ENCODE measurements at regions not wholly inside any gene's neighbourhood (a gene's known extent, or its start where the extent isn't known, plus 50 kb on each side); places are given as distances from the start of the nearest gene placed in this dataset.

- BruUV-seq (replicated peaks) = no TSS peak
- no peak for TF ChIP-seq CTCF (conservative IDR thresholded peaks at IDR 0.05; ENCODE audit: low read depth, low read length)
- no peak for TF ChIP-seq EZH2 (IDR thresholded peaks at IDR 0.05; ENCODE audit: borderline replicate concordance, low read depth, low read length, poor library complexity, severe bottlenecking)
- Histone ChIP-seq H3K4me1 (ENCODE audit: insufficient read depth, low read length, poor library complexity, severe bottlenecking) (no peaks in the 10 kb centered on the region), H3K27me3 (replicated peaks; ENCODE audit: insufficient read depth, low read depth, low read length, poor library complexity) (no peaks in the 10 kb centered on the region), H3K36me3 (ENCODE audit: insufficient read depth, low read length, poor library complexity, severe bottlenecking) (no peaks in the 10 kb centered on the region), H3K4me3 (ENCODE audit: low read depth, low read length, poor library complexity, severe bottlenecking) (no peak overlapping the region), H3K27ac (ENCODE audit: low read depth, low read length, poor library complexity, severe bottlenecking) (no peak overlapping the region), H3K9me3 (ENCODE audit: low read depth, low read length, poor library complexity, severe bottlenecking) (no peaks in the 10 kb centered on the region)
- intact Hi-C loops (cut with micrococcal nuclease; ENCODE audit: unreplicated experiment) = no loop called here
- ChIA-PET POLR2A (ENCODE audit: low non-redundant PET) (no interaction called here), CTCF (no interaction called here)
- DNase-seq (ENCODE audit: low spot score) = no peak
Measured at GRCh38 chr4:4643306-4643705, 101.5 kb upstream of the STX18 start.

GRCh38 chr4:4642496-4643000, 100.7 kb upstream of the STX18 start:
- no TSS peak for BruUV-seq (replicated peaks)
- CTCF ChIA-PET = no interaction called here
- Histone ChIP-seq H3K4me3 (ENCODE audit: low read depth, low read length, poor library complexity, severe bottlenecking) (no peak overlapping the region), H3K36me3 (ENCODE audit: insufficient read depth, low read length, poor library complexity, severe bottlenecking) (no peaks in the 10 kb centered on the region), H3K27me3 (replicated peaks; ENCODE audit: insufficient read depth, low read depth, low read length, poor library complexity) (no peaks in the 10 kb centered on the region), H3K27ac (ENCODE audit: low read depth, low read length, poor library complexity, severe bottlenecking) (no peak overlapping the region), H3K9me3 (ENCODE audit: low read depth, low read length, poor library complexity, severe bottlenecking) (no peaks in the 10 kb centered on the region), H3K4me1 (ENCODE audit: insufficient read depth, low read length, poor library complexity, severe bottlenecking) (no peaks in the 10 kb centered on the region)
- intact Hi-C loops (cut with micrococcal nuclease; ENCODE audit: unreplicated experiment) = no loop called here
- no peak for TF ChIP-seq CTCF (conservative IDR thresholded peaks at IDR 0.05; ENCODE audit: low read depth, low read length)
- TF ChIP-seq EZH2 (IDR thresholded peaks at IDR 0.05; ENCODE audit: borderline replicate concordance, low read depth, low read length, poor library complexity, severe bottlenecking) = no peak
- no peak for DNase-seq (ENCODE audit: low spot score)
- POLR2A ChIA-PET (ENCODE audit: low non-redundant PET) = no interaction called here

GRCh38 chr4:4641661-4642495, 100.0 kb upstream of the STX18 start:
- no peaks in the 10 kb centered on the region for H3K9me3 ChIP-seq (ENCODE audit: low read depth, low read length, poor library complexity, severe bottlenecking)
- no TSS peak for BruUV-seq (replicated peaks)
- no peak overlapping the region for H3K4me3 ChIP-seq (ENCODE audit: low read depth, low read length, poor library complexity, severe bottlenecking)
- no peaks in the 10 kb centered on the region for H3K4me1 ChIP-seq (ENCODE audit: insufficient read depth, low read length, poor library complexity, severe bottlenecking)
- no peak for DNase-seq (ENCODE audit: low spot score)
- H3K27ac ChIP-seq (ENCODE audit: low read depth, low read length, poor library complexity, severe bottlenecking) = no peak overlapping the region
- no peaks in the 10 kb centered on the region for H3K36me3 ChIP-seq (ENCODE audit: insufficient read depth, low read length, poor library complexity, severe bottlenecking)
- ChIA-PET CTCF (no interaction called here), POLR2A (ENCODE audit: low non-redundant PET) (no interaction called here)
- no peak for TF ChIP-seq CTCF (conservative IDR thresholded peaks at IDR 0.05; ENCODE audit: low read depth, low read length)
- no peak for TF ChIP-seq EZH2 (IDR thresholded peaks at IDR 0.05; ENCODE audit: borderline replicate concordance, low read depth, low read length, poor library complexity, severe bottlenecking)
- no peaks in the 10 kb centered on the region for H3K27me3 ChIP-seq (replicated peaks; ENCODE audit: insufficient read depth, low read depth, low read length, poor library complexity)
- intact Hi-C loops (cut with micrococcal nuclease; ENCODE audit: unreplicated experiment) = no loop called here
